H1 (cell line): ENCODE measurements at regions not wholly inside any gene's neighbourhood (a gene's known extent, or its start where the extent isn't known, plus 50 kb on each side); places are given as distances from the start of the nearest gene placed in this dataset.

Experiments used
- CTCF ChIA-PET: fragments of 300-600 bp; sonication (Branson Sonifier 250); formaldehyde crosslinking; loops from one replicate; lab custom pipeline; 2021; ENCODE audit not compliant: partially characterized antibody; lab: Charles Lee
- POLR2A ChIA-PET: fragments of 300-600 bp; sonication (Branson Sonifier 250); formaldehyde crosslinking; loops from one replicate; lab custom pipeline; 2021; ENCODE audit warnings: inconsistent platforms; ENCODE audit not compliant: partially characterized antibody; lab: Charles Lee
- DNase-seq, 2 experiments: peaks; one replicate each; pipeline versions ENCODE4 v3.0.0 to v3.0.0-alpha.2; 2010 to 2022; ENCODE audit warnings: low spot score in 2 of 2, low read depth in 1 of 2, mixed read lengths in 1 of 2
- FAIRE-seq: peaks from 2 replicates; lab custom pipeline; 2011; peaks lifted over from hg19 to GRCh38; lab: Jason Lieb, UNC
- H2AFZ ChIP-seq: 2 replicates; pipeline ENCODE4 v1.8.1; 2012; ENCODE audit warnings: low read length, inconsistent platforms
- H2AK5ac ChIP-seq: 2 replicates; pipeline ENCODE4 v1.6.1; 2013; ENCODE audit warnings: low read depth, low read length
- H2BK120ac ChIP-seq: replicated peaks from 2 replicates; pipeline ENCODE3; 2013; ENCODE audit warnings: low read depth, low read length, inconsistent platforms
- H2BK12ac ChIP-seq: 2 replicates; pipeline ENCODE4 v1.6.1; 2013; ENCODE audit warnings: low read depth, low read length
- H2BK15ac ChIP-seq: 2 replicates; pipeline ENCODE4 v1.6.1; 2013; ENCODE audit warnings: low read length
- H2BK20ac ChIP-seq: 2 replicates; pipeline ENCODE4 v1.6.1; 2013; ENCODE audit warnings: low read length
- H2BK5ac ChIP-seq: 2 replicates; pipeline ENCODE4 v1.6.1; 2013; ENCODE audit warnings: low read depth, low read length
- H3K14ac ChIP-seq: 2 replicates; pipeline ENCODE4 v1.6.1; 2013; ENCODE audit warnings: inconsistent platforms; ENCODE audit not compliant: insufficient read length
- H3K18ac ChIP-seq: 2 replicates; pipeline ENCODE4 v1.6.1; 2013; ENCODE audit warnings: low read length; ENCODE audit errors: extremely low read depth
- H3K23ac ChIP-seq: 2 replicates; pipeline ENCODE4 v1.6.1; 2013; ENCODE audit warnings: inconsistent platforms; ENCODE audit not compliant: insufficient read length
- H3K23me2 ChIP-seq: 2 replicates; pipeline ENCODE4 v1.6.1; 2013; ENCODE audit warnings: low read depth, low read length
- H3K27ac ChIP-seq: 2 replicates; pipeline ENCODE4 v1.6.1; 2011; ENCODE audit warnings: low read depth, low read length, inconsistent platforms
- H3K27me3 ChIP-seq, 4 experiments: replicated peaks in 1 of 4; 1 replicate in 1 of 4; 2 replicates in 3 of 4; pipeline versions ENCODE4 v1.6.1 to v1.8.1; 2011 to 2013; ENCODE audit warnings: low read length in 3 of 4, mild to moderate bottlenecking in 3 of 4, inconsistent platforms in 2 of 4, mixed read lengths in 2 of 4, moderate library complexity in 1 of 4; ENCODE audit not compliant: control insufficient read depth in 3 of 4, insufficient read depth in 3 of 4; ENCODE audit errors: extremely low read depth in 1 of 4
- H3K36me3 ChIP-seq, 4 experiments: 2 replicates each; pipeline versions ENCODE4 v1.6.1 to v1.8.1; 2011 to 2013; ENCODE audit warnings: mild to moderate bottlenecking in 4 of 4, low read length in 3 of 4, moderate library complexity in 2 of 4, control low read depth in 1 of 4, inconsistent platforms in 1 of 4; ENCODE audit not compliant: insufficient read depth in 4 of 4, control insufficient read depth in 2 of 4
- H3K4ac ChIP-seq: replicated peaks from 2 replicates; pipeline ENCODE3; 2013; ENCODE audit warnings: low read length, low read depth, mixed read lengths, inconsistent platforms; ENCODE audit not compliant: insufficient read length
- H3K4me1 ChIP-seq, 4 experiments: replicated peaks in 1 of 4; 1 replicate in 1 of 4; 2 replicates in 3 of 4; pipeline versions ENCODE4 v1.6.1 to v1.8.1; 2011 to 2013; ENCODE audit warnings: low read length in 3 of 4, inconsistent platforms in 2 of 4, mixed read lengths in 1 of 4; ENCODE audit not compliant: insufficient read depth in 4 of 4, control insufficient read depth in 3 of 4
- H3K4me2 ChIP-seq, 2 experiments: 2 replicates each; pipeline versions ENCODE4 v1.6.1 to v1.8.1; 2011 to 2013; ENCODE audit warnings: low read depth in 2 of 2, low read length in 2 of 2, control low read depth in 1 of 2, inconsistent platforms in 1 of 2, mild to moderate bottlenecking in 1 of 2; ENCODE audit not compliant: insufficient read depth in 1 of 2
- H3K4me3 ChIP-seq, 4 experiments: fragments of 200-600, 300-600 bp in 1 of 4; sonication (generic), shearing (Covaris generic), sonication (Bioruptor Twin) in 1 of 4; 2 replicates each; pipeline versions ENCODE4 v1.5.1 to v1.8.1; 2011 to 2016; ENCODE audit warnings: low read length in 4 of 4, low read depth in 3 of 4, control low read depth in 2 of 4, inconsistent platforms in 2 of 4, mild to moderate bottlenecking in 2 of 4, mixed read lengths in 1 of 4, moderate library complexity in 1 of 4; ENCODE audit not compliant: insufficient read depth in 2 of 4; ENCODE audit errors: extremely low read depth in 1 of 4
- H3K56ac ChIP-seq: replicated peaks from 2 replicates; pipeline ENCODE3; 2013; ENCODE audit warnings: low read depth, mild to moderate bottlenecking, mixed read lengths, low read length, inconsistent platforms; ENCODE audit not compliant: insufficient read length
- H3K79me1 ChIP-seq: 2 replicates; pipeline ENCODE4 v1.6.1; 2013; ENCODE audit warnings: low read depth, low read length, control low read depth
- H3K79me2 ChIP-seq, 2 experiments: 2 replicates each; pipeline versions ENCODE4 v1.6.1 to v1.8.1; 2012 to 2013; ENCODE audit warnings: low read length in 2 of 2, mild to moderate bottlenecking in 2 of 2, inconsistent platforms in 1 of 2; ENCODE audit not compliant: insufficient read depth in 2 of 2, control insufficient read depth in 1 of 2
- H3K9ac ChIP-seq, 4 experiments: replicated peaks in 1 of 4; 1 replicate in 1 of 4; 2 replicates in 3 of 4; pipeline versions ENCODE4 v1.6.1 to v1.8.1; 2011 to 2013; ENCODE audit warnings: low read depth in 3 of 4, low read length in 3 of 4, control low read depth in 2 of 4, mild to moderate bottlenecking in 2 of 4, moderate library complexity in 2 of 4, inconsistent platforms in 1 of 4; ENCODE audit errors: extremely low read depth in 1 of 4
- H3K9me3 ChIP-seq, 2 experiments: 2 replicates each; pipeline versions ENCODE4 v1.6.1 to v1.8.1; 2012 to 2013; ENCODE audit warnings: mild to moderate bottlenecking in 2 of 2, moderate library complexity in 2 of 2, control low read depth in 1 of 2, inconsistent platforms in 1 of 2, low read depth in 1 of 2, low read length in 1 of 2, mixed read lengths in 1 of 2; ENCODE audit not compliant: insufficient read depth in 2 of 2
- H4K20me1 ChIP-seq, 2 experiments: replicated peaks in 1 of 2; 2 replicates each; pipeline versions ENCODE3 to v1.8.1; 2011 to 2013; ENCODE audit warnings: inconsistent platforms in 2 of 2, low read length in 2 of 2, mild to moderate bottlenecking in 1 of 2; ENCODE audit not compliant: insufficient read depth in 2 of 2, control insufficient read depth in 1 of 2
- H4K5ac ChIP-seq: 2 replicates; pipeline ENCODE4 v1.6.1; 2013; ENCODE audit warnings: low read length, low read depth, mixed read lengths, inconsistent platforms; ENCODE audit not compliant: insufficient read length
- H4K8ac ChIP-seq: 2 replicates; pipeline ENCODE4 v1.8.0; 2013; ENCODE audit warnings: mild to moderate bottlenecking, moderate library complexity, low read length, inconsistent platforms; ENCODE audit not compliant: insufficient read depth; ENCODE audit errors: extremely low read depth
- H4K91ac ChIP-seq: replicated peaks from 2 replicates; pipeline ENCODE3; 2013; ENCODE audit warnings: low read length, mixed read lengths, inconsistent platforms; ENCODE audit not compliant: insufficient read length
- BACH1 ChIP-seq: IDR thresholded peaks from 2 replicates; pipeline ENCODE4 v1.6.1; 2012; ENCODE audit warnings: low read length, improper control_type of control experiment
- CTCF ChIP-seq, 3 experiments: IDR thresholded peaks; 1 replicate in 2 of 3; 2 replicates in 1 of 3; pipeline versions ENCODE4 v1.5.1 to v1.6.1; 2011; ENCODE audit warnings: low read length in 3 of 3, mild to moderate bottlenecking in 3 of 3, inconsistent platforms in 2 of 3, low read depth in 1 of 3, moderate library complexity in 1 of 3; ENCODE audit not compliant: insufficient read depth in 1 of 3; ENCODE audit errors: control extremely low read depth in 1 of 3
- MAFK ChIP-seq: IDR thresholded peaks from 2 replicates; pipeline ENCODE4 v1.6.1; 2012; ENCODE audit warnings: low read depth, mild to moderate bottlenecking, improper control_type of control experiment, low read length
- NANOG ChIP-seq: IDR thresholded peaks from 2 replicates; pipeline ENCODE4 v1.6.1; 2011; ENCODE audit warnings: low read length, low read depth, mild to moderate bottlenecking, inconsistent platforms; ENCODE audit not compliant: insufficient read depth, poor library complexity, severe bottlenecking
- POLR2A ChIP-seq, 2 experiments: IDR thresholded peaks; 1 replicate in 1 of 2; 2 replicates in 1 of 2; pipeline ENCODE4 v1.6.1; 2011; ENCODE audit warnings: low read depth in 2 of 2, low read length in 2 of 2, mild to moderate bottlenecking in 2 of 2; ENCODE audit errors: control extremely low read depth in 1 of 2
- SIX5 ChIP-seq: IDR thresholded peaks from 2 replicates; pipeline ENCODE4 v1.6.1; 2011; ENCODE audit warnings: mild to moderate bottlenecking, low read depth, low read length
- SP4 ChIP-seq: IDR thresholded peaks from 2 replicates; pipeline ENCODE4 v1.6.1; 2012; ENCODE audit warnings: low read length, inconsistent platforms
- TAF1 ChIP-seq: IDR thresholded peaks from 2 replicates; pipeline ENCODE4 v1.6.1; 2011; ENCODE audit warnings: mild to moderate bottlenecking, low read depth, low read length
- WGBS, 2 experiments: shearing (Covaris generic) in 1 of 2; methylation state at CpG; one replicate each; pipeline versions ENCODE4 v1.1.6 to v1.1.7; 2013 to 2015; ENCODE audit warnings: low lambda C conversion rate in 2 of 2, mixed read lengths in 2 of 2, inconsistent platforms in 1 of 2, low coverage in 1 of 2, missing lambda C conversion rate in 1 of 2; ENCODE audit not compliant: insufficient replicate concordance in 2 of 2, insufficient coverage in 1 of 2, insufficient read length in 1 of 2; ENCODE audit errors: extremely low coverage in 1 of 2, missing lambda C conversion rate in 1 of 2; 5-methylcytosine and 5-hydroxymethylcytosine counted together

GRCh38 chr1:38605063-38605462 is 254.5 kb downstream of the RRAGC start:
- Histone ChIP-seq H3K23ac (no peak overlapping the region), H4K91ac (no peak overlapping the region), H4K8ac (no peak overlapping the region), H2AK5ac (no peak overlapping the region), H3K27me3 (peaks cover 5 to 32% (median 17%) of the 10 kb centered on the region in 4 experiments; a peak in 6 of 7 replicates), H4K20me1 (peaks cover 0 to 2% of the 10 kb centered on the region in 2 experiments), H3K23me2 (no peaks in the 10 kb centered on the region), H3K9me3 (no peaks in the 10 kb centered on the region), H3K4ac (no peak overlapping the region), H3K18ac (no peak overlapping the region), H3K27ac (no peak overlapping the region), H3K9ac (no peak overlapping the region), H3K36me3 (no peaks in the 10 kb centered on the region), H2BK12ac (no peak overlapping the region), H2BK20ac (no peak overlapping the region)
- DNase-seq (no peak), FAIRE-seq (no peak)
- CTCF ChIA-PET, result interaction anchor here (0.6 to 1.8 kb wide), 9 partner anchors 15 to 1718 kb away, joined by 3 to 8 read pairs (median 3); no protein-coding TSS in a partner anchor
- WGBS, 2 experiments, result 86% methylated on average over 3 of the region's 3 CpGs; no CpG with 5 or more reads in 1 of the 2 experiments
- TF ChIP-seq CTCF (IDR thresholded peaks at IDR 0.05; ENCODE audit: control extremely low read depth in 1 of 3, insufficient read depth in 1 of 3, low read depth in 1 of 3, low read length in 3 of 3) (no peak), SIX5 (no peak), MAFK (no peak), BACH1 (no peak), NANOG (no peak), TAF1 (no peak), POLR2A (IDR thresholded peaks at IDR 0.05; ENCODE audit: control extremely low read depth in 1 of 2, low read depth in 2 of 2, low read length in 2 of 2) (no peak), SP4 (no peak)
- TF ChIP-seq, all 59 proteins: peak for 0
- Histone ChIP-seq H3K4me3 (no peak overlapping the region), H2BK120ac (no peak overlapping the region), H3K79me2 (no peaks in the 10 kb centered on the region), H3K56ac (no peak overlapping the region), H3K4me1 (peaks cover 0 to 4% (median 4%) of the 10 kb centered on the region in 4 experiments; a peak in 5 of 7 replicates), H3K4me2 (no peak overlapping the region), H3K79me1 (no peaks in the 10 kb centered on the region), H3K14ac (no peak overlapping the region), H2AFZ (no peak overlapping the region), H4K5ac (no peak overlapping the region), H2BK15ac (no peak overlapping the region), H2BK5ac (no peak overlapping the region)
- POLR2A ChIA-PET, result no interaction called here
